Endodermal cell (in vitro differentiated cells): ENCODE measurements at regions not wholly inside any gene's neighbourhood (a gene's known extent, or its start where the extent isn't known, plus 50 kb on each side); places are given as distances from the start of the nearest gene placed in this dataset.
"Not testable (repeated sequence)": the region's sequence is repeated elsewhere in the genome, so short reads cannot be mapped to it uniquely, and the experiment has no call there.

ENCODE experiments used
- DNase-seq: peaks from one replicate; pipeline ENCODE4 v3.0.0-alpha.2; 2017
- H3K27ac ChIP-seq: 2 replicates; pipeline ENCODE4 v1.5.1; 2013; ENCODE audit warnings: mild to moderate bottlenecking, low read depth, low read length, moderate library complexity
- H3K27me3 ChIP-seq: 2 replicates; pipeline ENCODE4 v1.6.1; 2013; ENCODE audit warnings: mild to moderate bottlenecking, low read length, moderate library complexity; ENCODE audit not compliant: insufficient read depth, control insufficient read depth, poor library complexity, severe bottlenecking
- H3K36me3 ChIP-seq: 2 replicates; pipeline ENCODE4 v1.7.0; 2013; ENCODE audit warnings: mild to moderate bottlenecking, low read length, moderate library complexity; ENCODE audit not compliant: control insufficient read depth, insufficient read depth
- H3K4me1 ChIP-seq: one replicate; pipeline ENCODE4 v1.7.0; 2013; ENCODE audit warnings: low read length; ENCODE audit not compliant: control insufficient read depth, insufficient read depth
- H3K4me3 ChIP-seq: 2 replicates; pipeline ENCODE4 v1.5.1; 2013; ENCODE audit warnings: mild to moderate bottlenecking, low read length, moderate library complexity
- H3K9ac ChIP-seq: 2 replicates; pipeline ENCODE4 v1.6.1; 2013; ENCODE audit warnings: mild to moderate bottlenecking, low read length, moderate library complexity; ENCODE audit not compliant: poor library complexity, severe bottlenecking; ENCODE audit errors: extremely low read depth
- H3K9me3 ChIP-seq: 2 replicates; pipeline ENCODE4 v1.6.1; 2013; ENCODE audit warnings: mild to moderate bottlenecking, low read length, moderate library complexity; ENCODE audit not compliant: control insufficient read depth
- H3K27ac Mint-ChIP-seq: 2 replicates; pipeline ENCODE4 v1.8.0; 2020; ENCODE audit warnings: mixed read lengths
- H3K27me3 Mint-ChIP-seq: 2 replicates; pipeline ENCODE4 v1.8.0; 2021; ENCODE audit warnings: mild to moderate bottlenecking, mixed read lengths; ENCODE audit not compliant: insufficient read depth
- H3K36me3 Mint-ChIP-seq: 2 replicates; pipeline ENCODE4 v1.8.0; 2020; ENCODE audit warnings: low read depth, mixed read lengths
- H3K4me1 Mint-ChIP-seq: 2 replicates; pipeline ENCODE4 v1.8.0; 2020; ENCODE audit warnings: mixed read lengths
- H3K4me3 Mint-ChIP-seq: 2 replicates; pipeline ENCODE4 v1.8.0; 2020; ENCODE audit warnings: mild to moderate bottlenecking, moderate library complexity, mixed read lengths
- H3K9me3 Mint-ChIP-seq: 2 replicates; pipeline ENCODE4 v1.8.0; 2020; ENCODE audit warnings: mild to moderate bottlenecking, mixed read lengths
- CTCF ChIP-seq: fragments of 200-600 bp; sonication (generic); conservative IDR thresholded peaks from 2 replicates; pipeline ENCODE4 v1.5.0; 2021; ENCODE audit warnings: antibody characterized with exemption, mild to moderate bottlenecking
- WGBS, 2 experiments: methylation state at CpG; one replicate each; pipeline versions ENCODE4 v1.1.5 to v1.1.7; 2013; ENCODE audit warnings: missing lambda C conversion rate in 2 of 2, mixed read lengths in 1 of 2; ENCODE audit not compliant: insufficient coverage in 1 of 2, insufficient read length in 1 of 2; 5-methylcytosine and 5-hydroxymethylcytosine counted together

- Histone ChIP-seq H3K9ac (no peak overlapping the region), H3K27me3 (no peaks in the 10 kb centered on the region), H3K27ac (no peak overlapping the region), H3K4me3 (no peak overlapping the region), H3K36me3 (no peaks in the 10 kb centered on the region), H3K4me1 (no peaks in the 10 kb centered on the region), H3K9me3 (no peaks in the 10 kb centered on the region)
- no peaks in the 10 kb centered on the region for H3K36me3 Mint-ChIP-seq
- no peak for TF ChIP-seq CTCF
- H3K4me1 Mint-ChIP-seq: peaks cover 8% of the 10 kb centered on the region
- H3K4me3 Mint-ChIP-seq: no peak overlapping the region
- no peak overlapping the region for H3K27ac Mint-ChIP-seq
- no peaks in the 10 kb centered on the region for H3K27me3 Mint-ChIP-seq
- no peak for DNase-seq
- 88 to 91% methylated on average over 5 to 10 of the region's 10 CpGs for WGBS, 2 experiments
- no peaks in the 10 kb centered on the region for H3K9me3 Mint-ChIP-seq
These were observed 114.4 kb downstream of the ZNF664 start for GRCh38 chr12:124087266-124088051.

GRCh38 chr12:124088217-124088907 lies 115.3 kb downstream of the ZNF664 start:
- Histone ChIP-seq H3K27ac (no peak overlapping the region), H3K9me3 (no peaks in the 10 kb centered on the region), H3K36me3 (no peaks in the 10 kb centered on the region), H3K4me1 (no peaks in the 10 kb centered on the region), H3K9ac (no peak overlapping the region), H3K27me3 (no peaks in the 10 kb centered on the region), H3K4me3 (no peak overlapping the region)
- 91% methylated on average over 13 to 16 of the region's 16 CpGs for WGBS, 2 experiments
- Mint-ChIP-seq H3K4me3 (no peak overlapping the region), H3K27ac (no peak overlapping the region), H3K9me3 (no peaks in the 10 kb centered on the region), H3K36me3 (no peaks in the 10 kb centered on the region), H3K27me3 (no peaks in the 10 kb centered on the region), H3K4me1 (peaks cover 8% of the 10 kb centered on the region)
- DNase-seq: no peak
- no peak for TF ChIP-seq CTCF

- not testable (repeated sequence) for H3K4me1 Mint-ChIP-seq, H3K27me3 ChIP-seq, H3K9ac ChIP-seq, H3K9me3 Mint-ChIP-seq, DNase-seq, H3K4me3 ChIP-seq, H3K9me3 ChIP-seq, H3K27ac Mint-ChIP-seq, H3K27ac ChIP-seq, H3K36me3 ChIP-seq, H3K36me3 Mint-ChIP-seq, H3K4me1 ChIP-seq, H3K4me3 Mint-ChIP-seq, H3K27me3 Mint-ChIP-seq
- 95 to 100% methylated on average over 1 to 6 of the region's 11 CpGs for WGBS, 2 experiments
These were observed 116.3 kb downstream of the ZNF664 start for GRCh38 chr12:124089181-124089914.
